Activated naive CD4-positive, alpha-beta T cell treated with anti-CD3 and anti-CD28 coated beads for 36 hours (primary cell): ENCODE measurements at regions not wholly inside any gene's neighbourhood (a gene's known extent, or its start where the extent isn't known, plus 50 kb on each side); places are given as distances from the start of the nearest gene placed in this dataset.
A peak's percentile ranks its signal among the peaks of the same experiment; 100 is the strongest.

ENCODE experiments used
- CTCF ChIA-PET: fragments of 350-600 bp; sonication (Branson Sonifier 250); formaldehyde crosslinking; loops from one replicate; lab custom pipeline; 2021; ENCODE audit warnings: antibody characterized with exemption; lab: Charles Lee
- DNase-seq: peaks from one replicate; pipeline ENCODE4 v3.0.0-alpha.2; 2020
- H3K27ac Mint-ChIP-seq: one replicate; pipeline ENCODE4 v1.8.0; 2021; ENCODE audit warnings: mild to moderate bottlenecking, mixed read lengths
- H3K27me3 Mint-ChIP-seq: one replicate; pipeline ENCODE4 v1.8.0; 2021; ENCODE audit warnings: low read depth, mixed read lengths
- H3K36me3 Mint-ChIP-seq: one replicate; pipeline ENCODE4 v1.8.0; 2021; ENCODE audit warnings: low read depth, mixed read lengths
- H3K4me1 Mint-ChIP-seq: one replicate; pipeline ENCODE4 v1.8.0; 2021; ENCODE audit warnings: low read depth, mixed read lengths
- H3K4me3 Mint-ChIP-seq: one replicate; pipeline ENCODE4 v1.8.0; 2021; ENCODE audit warnings: mild to moderate bottlenecking, moderate library complexity, mixed read lengths
- H3K9me3 Mint-ChIP-seq: one replicate; pipeline ENCODE4 v1.8.0; 2021; ENCODE audit warnings: mixed read lengths
- intact Hi-C: fragments of 100-400 bp; cut with micrococcal nuclease; formaldehyde crosslinking; loops from one replicate; pipeline ENCODE4 v1.15.1; 2023

DNA sequence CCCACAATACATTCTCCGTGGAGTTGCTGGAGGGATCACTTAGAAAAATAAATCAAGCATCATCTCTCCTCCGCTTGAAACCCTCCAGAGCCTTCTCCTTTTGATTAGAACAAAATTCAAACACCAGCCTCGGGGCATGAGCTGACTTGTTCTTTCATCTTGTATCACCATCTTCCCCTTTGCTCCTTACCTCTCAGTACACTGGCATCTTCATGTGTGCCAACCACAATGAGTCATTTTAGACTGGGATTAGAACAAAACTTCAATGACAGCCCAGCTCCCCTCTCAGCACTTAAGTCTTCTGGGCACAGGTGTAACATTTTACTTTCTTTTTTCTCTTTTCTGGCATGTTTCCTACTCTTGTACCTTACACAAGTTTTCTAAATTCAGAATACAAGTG is 1159.2 kb upstream of the TMEM132C start:
- no peaks in the 10 kb centered on the region for H3K4me1 Mint-ChIP-seq

DNA sequence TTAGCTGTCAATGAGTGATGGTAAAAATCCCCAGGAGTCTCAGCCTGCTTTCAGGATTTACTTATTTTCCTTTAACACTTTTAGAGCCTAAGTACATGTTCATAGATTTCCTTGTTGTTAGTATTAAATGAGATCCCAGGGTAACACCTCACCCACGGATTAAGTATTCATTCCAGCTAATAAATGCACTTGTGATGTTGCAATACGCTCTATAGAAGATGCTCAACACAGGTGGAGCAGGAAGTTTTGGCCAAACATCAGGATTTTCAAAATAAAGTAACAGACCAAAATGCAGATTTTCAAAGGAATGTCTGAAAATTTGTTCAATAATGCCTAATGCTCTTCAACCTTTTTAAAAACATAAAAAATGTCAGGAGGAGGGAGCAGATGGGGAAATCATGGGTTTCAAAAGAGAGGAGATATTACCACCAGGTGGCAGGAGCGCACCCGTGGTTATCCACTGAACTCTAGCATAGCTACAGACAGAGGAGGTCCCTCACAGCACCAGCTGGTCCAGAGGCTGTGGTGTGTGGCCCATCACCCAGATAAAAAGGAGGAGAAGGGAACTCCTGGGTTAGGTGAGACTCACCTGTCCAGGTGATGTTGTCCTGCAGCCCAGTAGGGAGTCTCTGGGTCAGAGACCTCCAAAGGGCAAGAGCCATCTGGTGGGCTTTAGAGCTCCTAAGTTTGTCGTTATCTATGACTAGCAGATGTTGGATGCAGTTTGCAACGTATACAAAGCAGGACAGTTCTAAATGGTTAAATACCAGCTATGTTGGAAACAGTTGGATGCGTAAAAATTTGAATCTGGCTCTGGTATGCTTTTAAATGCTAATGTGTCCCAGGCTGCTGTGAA is 1158.4 kb upstream of the TMEM132C start:
- no peak overlapping the region for H3K4me3 Mint-ChIP-seq
- no peaks in the 10 kb centered on the region for H3K9me3 Mint-ChIP-seq
- peaks cover 22% of the 10 kb centered on the region for H3K27me3 Mint-ChIP-seq
- DNase-seq, result peak; percentile 70
- H3K4me1 Mint-ChIP-seq, result no peaks in the 10 kb centered on the region
- intact Hi-C loops, result loop anchor here (1.0 to 10.0 kb wide), 6 partner anchors 58 to 956 kb away; no protein-coding TSS in a partner anchor
- no peak overlapping the region for H3K27ac Mint-ChIP-seq
- no peaks in the 10 kb centered on the region for H3K36me3 Mint-ChIP-seq
- CTCF ChIA-PET, result interaction anchor here (0.6 to 3.3 kb wide), 22 partner anchors 10 to 1553 kb away, joined by 3 to 14 read pairs (median 4); no protein-coding TSS in a partner anchor

More for the DNA sequence above, 1159.2 kb upstream of the TMEM132C start:
- H3K4me3 Mint-ChIP-seq, result no peak overlapping the region
- DNase-seq, result no peak
- no peaks in the 10 kb centered on the region for H3K9me3 Mint-ChIP-seq
- no peak overlapping the region for H3K27ac Mint-ChIP-seq
- intact Hi-C loops, result loop anchor here (1.0 to 10.0 kb wide), 6 partner anchors 59 to 957 kb away; no protein-coding TSS in a partner anchor
- CTCF ChIA-PET, result interaction anchor here (1.0 to 3.3 kb wide), 6 partner anchors 54 to 570 kb away, joined by 3 to 14 read pairs (median 7); no protein-coding TSS in a partner anchor
- no peaks in the 10 kb centered on the region for H3K36me3 Mint-ChIP-seq
- peaks cover 20% of the 10 kb centered on the region for H3K27me3 Mint-ChIP-seq

DNA sequence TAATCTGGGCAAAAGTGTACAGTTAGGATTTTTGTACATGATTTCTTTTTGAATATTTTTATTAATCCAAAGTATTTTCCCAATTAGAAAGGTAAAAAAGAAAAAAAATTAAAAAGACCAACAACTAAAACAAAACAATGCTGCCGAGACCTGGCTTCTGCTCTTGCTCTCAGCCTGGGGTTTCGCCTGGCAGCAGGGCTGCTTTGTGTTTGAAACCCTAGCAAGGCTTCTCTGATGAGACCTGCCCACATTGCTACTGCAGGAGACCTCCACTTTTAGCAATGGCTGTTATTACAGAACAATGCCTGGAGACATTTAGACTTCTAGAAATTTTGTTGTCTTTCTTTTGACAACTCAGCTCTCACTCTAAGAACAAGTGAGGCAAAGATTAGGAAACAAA is 1153.0 kb upstream of the TMEM132C start:
- no peaks in the 10 kb centered on the region for H3K36me3 Mint-ChIP-seq
- intact Hi-C loops, result no loop called here
- no peak overlapping the region for H3K4me3 Mint-ChIP-seq
- CTCF ChIA-PET, result interaction anchor here (0.9 kb wide), 1 partner anchor 267 kb away, joined by 3 read pairs; no protein-coding TSS in a partner anchor
- DNase-seq, result no peak
- no peaks in the 10 kb centered on the region for H3K9me3 Mint-ChIP-seq
- no peaks in the 10 kb centered on the region for H3K4me1 Mint-ChIP-seq
- peaks cover 18% of the 10 kb centered on the region for H3K27me3 Mint-ChIP-seq
- no peak overlapping the region for H3K27ac Mint-ChIP-seq

GRCh38 chr12:127115468-127116035 is 1151.4 kb upstream of the TMEM132C start:
- Mint-ChIP-seq H3K27me3 (peaks cover 16% of the 10 kb centered on the region), H3K36me3 (no peaks in the 10 kb centered on the region), H3K4me1 (no peaks in the 10 kb centered on the region), H3K4me3 (no peak overlapping the region), H3K27ac (no peak overlapping the region), H3K9me3 (no peaks in the 10 kb centered on the region)
- DNase-seq, result no peak
- CTCF ChIA-PET, result no interaction called here
- intact Hi-C loops, result no loop called here

DNA sequence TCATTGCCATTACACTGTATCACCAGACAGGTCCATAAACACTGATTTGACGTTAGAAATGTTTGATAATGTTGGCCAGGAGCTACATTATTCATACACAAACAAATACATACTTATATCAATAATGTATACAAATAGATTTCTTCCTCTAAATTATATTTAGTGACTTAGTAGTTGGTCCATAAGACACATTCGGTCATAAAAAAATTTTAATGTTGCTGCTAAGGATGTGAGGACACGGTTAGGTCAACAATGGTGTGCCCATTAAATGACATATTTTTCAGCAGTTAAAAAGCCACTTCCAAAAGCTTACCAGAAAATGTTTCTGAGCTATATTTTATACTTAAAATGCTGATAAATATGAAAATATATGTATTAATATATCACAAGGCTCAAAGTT is 1148.7 kb upstream of the TMEM132C start:
- Mint-ChIP-seq H3K36me3 (no peaks in the 10 kb centered on the region), H3K4me3 (no peak overlapping the region), H3K4me1 (no peaks in the 10 kb centered on the region), H3K27ac (no peak overlapping the region), H3K9me3 (no peaks in the 10 kb centered on the region), H3K27me3 (peaks cover 17% of the 10 kb centered on the region)
- DNase-seq, result no peak
- CTCF ChIA-PET, result interaction anchor here (2.6 kb wide), 1 partner anchor 9 kb away, joined by 6 read pairs; no protein-coding TSS in a partner anchor
- intact Hi-C loops, result no loop called here

GRCh38 chr12:127119600-127120140 is 1147.3 kb upstream of the TMEM132C start:
- no peaks in the 10 kb centered on the region for H3K4me1 Mint-ChIP-seq
- H3K36me3 Mint-ChIP-seq, result no peaks in the 10 kb centered on the region
- H3K4me3 Mint-ChIP-seq, result no peak overlapping the region
- CTCF ChIA-PET, result interaction anchor here (2.6 kb wide), 1 partner anchor 11 kb away, joined by 6 read pairs; no protein-coding TSS in a partner anchor
- H3K9me3 Mint-ChIP-seq, result no peaks in the 10 kb centered on the region
- H3K27me3 Mint-ChIP-seq, result peaks cover 13% of the 10 kb centered on the region
- DNase-seq, result no peak
- intact Hi-C loops, result no loop called here
- H3K27ac Mint-ChIP-seq, result no peak overlapping the region

- Mint-ChIP-seq H3K36me3 (no peaks in the 10 kb centered on the region), H3K4me1 (peaks cover 6% of the 10 kb centered on the region), H3K9me3 (no peaks in the 10 kb centered on the region), H3K27ac (no peak overlapping the region), H3K27me3 (peaks cover 11% of the 10 kb centered on the region), H3K4me3 (no peak overlapping the region)
- CTCF ChIA-PET, result no interaction called here
- intact Hi-C loops, result no loop called here
- DNase-seq, result no peak
Observed at GRCh38 chr12:127120851-127121250, 1146.1 kb upstream of the TMEM132C start.

DNA sequence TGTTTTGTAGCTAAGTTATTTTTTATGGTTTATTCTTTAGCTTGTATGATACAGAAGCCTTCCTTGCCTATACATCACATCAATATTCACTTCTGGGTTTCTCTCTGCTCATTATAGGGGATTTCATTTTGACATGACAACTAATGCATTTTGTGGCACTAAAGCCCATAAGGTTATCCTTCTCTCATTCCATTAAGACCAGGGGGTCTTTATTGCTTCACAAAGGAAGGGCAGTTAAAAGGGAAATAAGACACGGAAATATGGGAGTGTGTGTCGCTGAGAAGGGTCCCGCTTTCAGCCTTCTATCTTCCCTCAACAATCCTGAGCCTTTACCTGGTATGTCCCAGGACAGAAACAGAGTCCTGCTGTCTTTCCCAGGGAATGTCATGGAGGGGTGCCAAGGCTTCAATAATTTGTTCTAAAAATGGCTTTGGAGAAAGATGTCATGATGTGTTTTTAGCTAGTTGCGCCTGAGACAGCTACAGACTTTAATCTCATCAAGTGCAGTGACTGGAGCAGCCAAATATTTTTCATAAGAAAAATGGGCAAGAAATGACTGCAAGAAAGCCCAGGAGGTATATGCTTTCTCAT is 1145.4 kb upstream of the TMEM132C start:
- no peaks in the 10 kb centered on the region for H3K9me3 Mint-ChIP-seq
- CTCF ChIA-PET, result no interaction called here
- no peak overlapping the region for H3K4me3 Mint-ChIP-seq
- intact Hi-C loops, result no loop called here
- H3K27me3 Mint-ChIP-seq, result peaks cover 13% of the 10 kb centered on the region
- H3K27ac Mint-ChIP-seq, result no peak overlapping the region
- DNase-seq, result no peak
- peaks cover 13% of the 10 kb centered on the region for H3K4me1 Mint-ChIP-seq
- H3K36me3 Mint-ChIP-seq, result no peaks in the 10 kb centered on the region

DNA sequence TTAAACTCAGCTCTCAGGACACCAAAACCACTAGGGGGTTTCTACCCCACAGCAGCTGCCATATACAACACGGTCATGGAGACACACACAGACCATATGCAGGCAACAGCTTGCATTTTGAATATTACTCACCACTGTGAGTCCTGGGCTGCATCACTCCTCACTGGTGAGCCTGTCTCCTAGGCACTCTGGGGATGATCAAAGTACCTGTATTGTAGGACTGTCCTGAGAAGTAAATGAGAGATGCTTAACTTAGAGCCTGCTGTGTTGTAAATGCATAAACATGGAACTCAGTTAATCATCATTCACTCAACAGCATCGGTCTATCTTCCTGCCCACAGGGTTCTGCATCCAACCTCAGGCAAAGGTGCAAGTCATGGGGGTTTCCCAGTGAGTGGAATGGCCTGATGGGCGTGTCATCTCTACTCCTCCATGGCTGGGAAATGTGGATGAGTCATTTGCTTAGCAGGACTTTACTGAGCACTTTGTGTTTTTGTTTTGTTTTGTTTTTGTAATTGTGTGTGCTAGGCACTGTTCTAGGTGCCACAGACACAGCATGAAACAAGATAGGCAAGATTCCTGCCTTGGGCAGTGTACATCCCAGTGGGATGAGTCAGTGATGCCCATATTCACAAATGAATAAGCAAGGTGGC is 1141.2 kb upstream of the TMEM132C start:
- DNase-seq, result peak; percentile 75

GRCh38 chr12:127126260-127126628 is 1140.7 kb upstream of the TMEM132C start:
- CTCF ChIA-PET, result no interaction called here
- Mint-ChIP-seq H3K27me3 (peaks cover 25% of the 10 kb centered on the region), H3K4me1 (peaks cover 13% of the 10 kb centered on the region), H3K27ac (no peak overlapping the region), H3K4me3 (no peak overlapping the region), H3K9me3 (no peaks in the 10 kb centered on the region), H3K36me3 (no peaks in the 10 kb centered on the region)
- no peak for DNase-seq
- intact Hi-C loops, result loop anchor here (2.0 to 5.0 kb wide), 3 partner anchors 156 to 431 kb away; no protein-coding TSS in a partner anchor

More for the DNA sequence above, 1141.2 kb upstream of the TMEM132C start:
- Mint-ChIP-seq H3K4me3 (no peak overlapping the region), H3K9me3 (no peaks in the 10 kb centered on the region), H3K36me3 (no peaks in the 10 kb centered on the region), H3K27me3 (peaks cover 22% of the 10 kb centered on the region), H3K27ac (peak overlapping the region; percentile 36), H3K4me1 (peaks cover 13% of the 10 kb centered on the region)
- intact Hi-C loops, result loop anchor here (1.0 to 5.0 kb wide), 6 partner anchors 37 to 432 kb away; no protein-coding TSS in a partner anchor
- CTCF ChIA-PET, result interaction anchor here (1.0 kb wide), 1 partner anchor 41 kb away, joined by 3 read pairs; no protein-coding TSS in a partner anchor

DNA sequence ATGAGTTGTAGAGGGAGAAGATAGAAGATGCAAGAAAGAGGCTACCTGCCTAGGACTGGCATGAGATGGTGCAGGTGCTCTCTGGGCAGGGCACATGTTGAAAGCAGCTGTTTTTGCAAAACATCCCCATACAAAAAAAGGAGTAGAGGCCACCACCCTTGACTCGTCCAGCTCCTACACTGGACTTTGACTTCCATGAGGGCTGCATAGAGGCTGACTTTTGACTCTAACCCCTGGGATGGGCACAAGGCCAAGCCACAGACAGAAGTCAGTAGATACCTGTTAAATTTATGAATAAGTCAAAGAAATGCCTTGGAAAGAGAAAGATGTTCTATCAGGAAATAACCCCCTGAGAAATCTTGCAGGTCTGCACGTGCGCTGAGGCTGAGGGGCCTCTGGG is 1139.1 kb upstream of the TMEM132C start:
- Mint-ChIP-seq H3K27ac (no peak overlapping the region), H3K36me3 (no peaks in the 10 kb centered on the region), H3K4me1 (peaks cover 13% of the 10 kb centered on the region), H3K4me3 (no peak overlapping the region), H3K27me3 (peaks cover 27% of the 10 kb centered on the region), H3K9me3 (no peaks in the 10 kb centered on the region)
- intact Hi-C loops, result loop anchor here (2.0 to 5.0 kb wide), 3 partner anchors 154 to 429 kb away; no protein-coding TSS in a partner anchor
- CTCF ChIA-PET, result no interaction called here
- DNase-seq, result no peak
